ENCODE measurements at regions not wholly inside any gene's neighbourhood (a gene's known extent, or its start where the extent isn't known, plus 50 kb on each side); places are given as distances from the start of the nearest gene placed in this dataset.

GRCh38 chr6:21522143-21522747 is 71.3 kb upstream of the SOX4 start:
- no peak for DNase-seq (ENCODE audit: low spot score)

- no peak for DNase-seq (ENCODE audit: low spot score)
These were observed 70.6 kb upstream of the SOX4 start for GRCh38 chr6:21522797-21523456.

- no peak for DNase-seq (ENCODE audit: low spot score)
These were observed 69.9 kb upstream of the SOX4 start for GRCh38 chr6:21523652-21524051.

GRCh38 chr6:21524201-21524600 is 69.3 kb upstream of the SOX4 start:
- DNase-seq (ENCODE audit: low spot score) = no peak

- no peak for DNase-seq (ENCODE audit: low spot score)
These were observed 66.6 kb upstream of the SOX4 start for GRCh38 chr6:21526974-21527373.

GRCh38 chr6:21527731-21528130 is 65.8 kb upstream of the SOX4 start:
- no peak for DNase-seq (ENCODE audit: low spot score)

- no peak for DNase-seq (ENCODE audit: low spot score)
These were observed 64.1 kb upstream of the SOX4 start for GRCh38 chr6:21529431-21529830.

- DNase-seq (ENCODE audit: low spot score) = no peak
These were observed 62.2 kb upstream of the SOX4 start for GRCh38 chr6:21531393-21531792.

- no peak for DNase-seq (ENCODE audit: low spot score)
These were observed 59.9 kb upstream of the SOX4 start for GRCh38 chr6:21533678-21534077.

GRCh38 chr6:21536280-21536766 is 57.2 kb upstream of the SOX4 start:
- no peak for DNase-seq (ENCODE audit: low spot score)

GRCh38 chr6:21537637-21538036 is 55.9 kb upstream of the SOX4 start:
- DNase-seq (ENCODE audit: low spot score) = no peak

GRCh38 chr6:21538186-21538798 is 55.3 kb upstream of the SOX4 start:
- no peak for DNase-seq (ENCODE audit: low spot score)

- DNase-seq (ENCODE audit: low spot score) = no peak
These were observed 53.9 kb upstream of the SOX4 start for GRCh38 chr6:21539621-21540100.

All from activated CD4-positive, alpha-beta T cell treated with anti-CD3 and anti-CD28 coated beads, Interleukin-2, Interleukin-4, amounts not matched to agents 100 ng/mL and 50 ng/mL, durations not matched to agents 16 hours and 8 hours (primary cell).